Endodermal cell (in vitro differentiated cells): ENCODE measurements at regions not wholly inside any gene's neighbourhood (a gene's known extent, or its start where the extent isn't known, plus 50 kb on each side); places are given as distances from the start of the nearest gene placed in this dataset.

Experiments
- DNase-seq: peaks from one replicate; pipeline ENCODE4 v3.0.0-alpha.2; 2017
- H3K27ac ChIP-seq: 2 replicates; pipeline ENCODE4 v1.5.1; 2013; ENCODE audit warnings: mild to moderate bottlenecking, low read depth, low read length, moderate library complexity
- H3K27me3 ChIP-seq: 2 replicates; pipeline ENCODE4 v1.6.1; 2013; ENCODE audit warnings: mild to moderate bottlenecking, low read length, moderate library complexity; ENCODE audit not compliant: insufficient read depth, control insufficient read depth, poor library complexity, severe bottlenecking
- H3K36me3 ChIP-seq: 2 replicates; pipeline ENCODE4 v1.7.0; 2013; ENCODE audit warnings: mild to moderate bottlenecking, low read length, moderate library complexity; ENCODE audit not compliant: control insufficient read depth, insufficient read depth
- H3K4me1 ChIP-seq: one replicate; pipeline ENCODE4 v1.7.0; 2013; ENCODE audit warnings: low read length; ENCODE audit not compliant: control insufficient read depth, insufficient read depth
- H3K4me3 ChIP-seq: 2 replicates; pipeline ENCODE4 v1.5.1; 2013; ENCODE audit warnings: mild to moderate bottlenecking, low read length, moderate library complexity
- H3K9ac ChIP-seq: 2 replicates; pipeline ENCODE4 v1.6.1; 2013; ENCODE audit warnings: mild to moderate bottlenecking, low read length, moderate library complexity; ENCODE audit not compliant: poor library complexity, severe bottlenecking; ENCODE audit errors: extremely low read depth
- H3K9me3 ChIP-seq: 2 replicates; pipeline ENCODE4 v1.6.1; 2013; ENCODE audit warnings: mild to moderate bottlenecking, low read length, moderate library complexity; ENCODE audit not compliant: control insufficient read depth
- H3K27ac Mint-ChIP-seq: 2 replicates; pipeline ENCODE4 v1.8.0; 2020; ENCODE audit warnings: mixed read lengths
- H3K27me3 Mint-ChIP-seq: 2 replicates; pipeline ENCODE4 v1.8.0; 2021; ENCODE audit warnings: mild to moderate bottlenecking, mixed read lengths; ENCODE audit not compliant: insufficient read depth
- H3K36me3 Mint-ChIP-seq: 2 replicates; pipeline ENCODE4 v1.8.0; 2020; ENCODE audit warnings: low read depth, mixed read lengths
- H3K4me1 Mint-ChIP-seq: 2 replicates; pipeline ENCODE4 v1.8.0; 2020; ENCODE audit warnings: mixed read lengths
- H3K4me3 Mint-ChIP-seq: 2 replicates; pipeline ENCODE4 v1.8.0; 2020; ENCODE audit warnings: mild to moderate bottlenecking, moderate library complexity, mixed read lengths
- H3K9me3 Mint-ChIP-seq: 2 replicates; pipeline ENCODE4 v1.8.0; 2020; ENCODE audit warnings: mild to moderate bottlenecking, mixed read lengths
- CTCF ChIP-seq: fragments of 200-600 bp; sonication (generic); conservative IDR thresholded peaks from 2 replicates; pipeline ENCODE4 v1.5.0; 2021; ENCODE audit warnings: antibody characterized with exemption, mild to moderate bottlenecking
- WGBS, 2 experiments: methylation state at CpG; one replicate each; pipeline versions ENCODE4 v1.1.5 to v1.1.7; 2013; ENCODE audit warnings: missing lambda C conversion rate in 2 of 2, mixed read lengths in 1 of 2; ENCODE audit not compliant: insufficient coverage in 1 of 2, insufficient read length in 1 of 2; 5-methylcytosine and 5-hydroxymethylcytosine counted together

GRCh38 chr12:13504736-13505135, 308.2 kb downstream of the EMP1 start:
- H3K27ac ChIP-seq, result peak overlapping the region; percentile 34
- WGBS, 2 experiments, result 88% methylated on average over 3 to 5 of the region's 5 CpGs
- Mint-ChIP-seq H3K27ac (no peak overlapping the region), H3K4me1 (peaks cover 5% of the 10 kb centered on the region), H3K9me3 (no peaks in the 10 kb centered on the region), H3K36me3 (no peaks in the 10 kb centered on the region), H3K4me3 (no peak overlapping the region), H3K27me3 (peaks cover 2% of the 10 kb centered on the region)
- no peak overlapping the region for H3K9ac ChIP-seq
- H3K4me3 ChIP-seq, result no peak overlapping the region
- peaks cover 11% of the 10 kb centered on the region for H3K4me1 ChIP-seq
- no peaks in the 10 kb centered on the region for H3K27me3 ChIP-seq
- no peaks in the 10 kb centered on the region for H3K36me3 ChIP-seq
- no peaks in the 10 kb centered on the region for H3K9me3 ChIP-seq
- TF ChIP-seq CTCF, result no peak
- DNase-seq, result no peak

GRCh38 chr12:13504074-13504473, 307.5 kb downstream of the EMP1 start:
- Mint-ChIP-seq H3K9me3 (no peaks in the 10 kb centered on the region), H3K27ac (no peak overlapping the region), H3K27me3 (peaks cover 6% of the 10 kb centered on the region), H3K4me1 (peaks cover 9% of the 10 kb centered on the region), H3K36me3 (no peaks in the 10 kb centered on the region), H3K4me3 (no peak overlapping the region)
- Histone ChIP-seq H3K4me1 (peaks cover 11% of the 10 kb centered on the region), H3K27me3 (no peaks in the 10 kb centered on the region), H3K36me3 (no peaks in the 10 kb centered on the region), H3K27ac (peak overlapping the region; percentile 34), H3K9ac (no peak overlapping the region), H3K4me3 (no peak overlapping the region), H3K9me3 (no peaks in the 10 kb centered on the region)
- TF ChIP-seq CTCF, result no peak
- no peak for DNase-seq

- H3K4me1 Mint-ChIP-seq, result peaks cover 17% of the 10 kb centered on the region
- WGBS, 2 experiments, result 92 to 100% methylated on average over 1 to 2 of the region's 2 CpGs
- no peaks in the 10 kb centered on the region for H3K9me3 Mint-ChIP-seq
- Histone ChIP-seq H3K9ac (no peak overlapping the region), H3K4me1 (peaks cover 11% of the 10 kb centered on the region), H3K9me3 (no peaks in the 10 kb centered on the region), H3K4me3 (no peak overlapping the region), H3K36me3 (no peaks in the 10 kb centered on the region), H3K27ac (no peak overlapping the region), H3K27me3 (no peaks in the 10 kb centered on the region)
- H3K27me3 Mint-ChIP-seq, result peaks cover 14% of the 10 kb centered on the region
- H3K4me3 Mint-ChIP-seq, result no peak overlapping the region
- no peaks in the 10 kb centered on the region for H3K36me3 Mint-ChIP-seq
- no peak overlapping the region for H3K27ac Mint-ChIP-seq
- DNase-seq, result no peak
- TF ChIP-seq CTCF, result no peak
Observed at GRCh38 chr12:13503094-13503835, 306.7 kb downstream of the EMP1 start.
